ENCODE measurements at regions not wholly inside any gene's neighbourhood (a gene's known extent, or its start where the extent isn't known, plus 50 kb on each side); places are given as distances from the start of the nearest gene placed in this dataset.

- Histone ChIP-seq H3K4me1 (ENCODE audit: control insufficient read depth, extremely low read depth, insufficient read depth, low read length) (no peaks in the 10 kb centered on the region), H3K36me3 (ENCODE audit: control insufficient read depth, insufficient read depth, low read length) (no peaks in the 10 kb centered on the region), H3K27me3 (ENCODE audit: control insufficient read depth, insufficient read depth, low read length) (no peaks in the 10 kb centered on the region), H3K4me2 (ENCODE audit: extremely low read depth, insufficient read depth, low read length) (no peak overlapping the region), H3K79me2 (ENCODE audit: control insufficient read depth, insufficient read depth, low read length) (no peaks in the 10 kb centered on the region), H3K9ac (ENCODE audit: insufficient read depth, low read length) (no peak overlapping the region), H3K9me3 (ENCODE audit: control insufficient read depth, insufficient read depth, low read depth, low read length) (no peaks in the 10 kb centered on the region), H3K27ac (ENCODE audit: insufficient read depth, low read length) (no peak overlapping the region), H4K20me1 (ENCODE audit: control insufficient read depth, extremely low read depth, insufficient read depth, low read length) (no peaks in the 10 kb centered on the region), H3K4me3 (replicated peaks in 1 of 4; ENCODE audit: control extremely low read depth in 1 of 4, insufficient read depth in 1 of 4, low read depth in 3 of 4, low read length in 4 of 4) (no peak overlapping the region), H2AFZ (ENCODE audit: low read length) (no peak overlapping the region)
- DNase-seq (ENCODE audit: low read depth in 2 of 2) = no peak
- no peak for TF ChIP-seq EZH2 (IDR thresholded peaks at IDR 0.05; ENCODE audit: low read length, missing control alignments)
- TF ChIP-seq CTCF (conservative IDR thresholded peaks at IDR 0.05 in 1 of 2, IDR thresholded peaks at IDR 0.05 in 1 of 2; ENCODE audit: low read depth in 1 of 2, low read length in 2 of 2) = no peak
Observed at GRCh38 chr11:26158251-26158650, 173.7 kb upstream of the ANO3 start.

- Histone ChIP-seq H3K79me2 (ENCODE audit: control insufficient read depth, insufficient read depth, low read length) (no peaks in the 10 kb centered on the region), H3K27me3 (ENCODE audit: control insufficient read depth, insufficient read depth, low read length) (no peaks in the 10 kb centered on the region), H3K4me1 (ENCODE audit: control insufficient read depth, extremely low read depth, insufficient read depth, low read length) (no peaks in the 10 kb centered on the region), H4K20me1 (ENCODE audit: control insufficient read depth, extremely low read depth, insufficient read depth, low read length) (no peaks in the 10 kb centered on the region), H3K4me2 (ENCODE audit: extremely low read depth, insufficient read depth, low read length) (no peak overlapping the region), H3K9ac (ENCODE audit: insufficient read depth, low read length) (no peak overlapping the region), H3K9me3 (ENCODE audit: control insufficient read depth, insufficient read depth, low read depth, low read length) (no peaks in the 10 kb centered on the region), H3K27ac (ENCODE audit: insufficient read depth, low read length) (no peak overlapping the region), H2AFZ (ENCODE audit: low read length) (no peak overlapping the region), H3K36me3 (ENCODE audit: control insufficient read depth, insufficient read depth, low read length) (no peaks in the 10 kb centered on the region), H3K4me3 (replicated peaks in 1 of 4; ENCODE audit: control extremely low read depth in 1 of 4, insufficient read depth in 1 of 4, low read depth in 3 of 4, low read length in 4 of 4) (no peak overlapping the region)
- TF ChIP-seq EZH2 (IDR thresholded peaks at IDR 0.05; ENCODE audit: low read length, missing control alignments) = no peak
- TF ChIP-seq CTCF (conservative IDR thresholded peaks at IDR 0.05 in 1 of 2, IDR thresholded peaks at IDR 0.05 in 1 of 2; ENCODE audit: low read depth in 1 of 2, low read length in 2 of 2) = no peak
- no peak for DNase-seq (ENCODE audit: low read depth in 2 of 2)
Observed at GRCh38 chr11:26162291-26162690, 169.6 kb upstream of the ANO3 start.

- no peaks in the 10 kb centered on the region for H4K20me1 ChIP-seq (ENCODE audit: control insufficient read depth, extremely low read depth, insufficient read depth, low read length)
- no peaks in the 10 kb centered on the region for H3K27me3 ChIP-seq (ENCODE audit: control insufficient read depth, insufficient read depth, low read length)
- H3K4me2 ChIP-seq (ENCODE audit: extremely low read depth, insufficient read depth, low read length) = no peak overlapping the region
- H3K9ac ChIP-seq (ENCODE audit: insufficient read depth, low read length) = no peak overlapping the region
- no peak overlapping the region for H2AFZ ChIP-seq (ENCODE audit: low read length)
- H3K9me3 ChIP-seq (ENCODE audit: control insufficient read depth, insufficient read depth, low read depth, low read length) = no peaks in the 10 kb centered on the region
- H3K4me1 ChIP-seq (ENCODE audit: control insufficient read depth, extremely low read depth, insufficient read depth, low read length) = peaks cover 13% of the 10 kb centered on the region
- H3K79me2 ChIP-seq (ENCODE audit: control insufficient read depth, insufficient read depth, low read length) = no peaks in the 10 kb centered on the region
- no peak for DNase-seq (ENCODE audit: low read depth in 2 of 2)
- TF ChIP-seq CTCF (conservative IDR thresholded peaks at IDR 0.05 in 1 of 2, IDR thresholded peaks at IDR 0.05 in 1 of 2; ENCODE audit: low read depth in 1 of 2, low read length in 2 of 2) = no peak
- no peak for TF ChIP-seq EZH2 (IDR thresholded peaks at IDR 0.05; ENCODE audit: low read length, missing control alignments)
- no peaks in the 10 kb centered on the region for H3K36me3 ChIP-seq (ENCODE audit: control insufficient read depth, insufficient read depth, low read length)
- H3K4me3 ChIP-seq (replicated peaks in 1 of 4; ENCODE audit: control extremely low read depth in 1 of 4, insufficient read depth in 1 of 4, low read depth in 3 of 4, low read length in 4 of 4) = no peak overlapping the region
- no peak overlapping the region for H3K27ac ChIP-seq (ENCODE audit: insufficient read depth, low read length)
Observed at GRCh38 chr11:26186389-26186788, 145.5 kb upstream of the ANO3 start.

Data from fibroblast of lung (primary cell).